H1 (cell line): ENCODE measurements at regions not wholly inside any gene's neighbourhood (a gene's known extent, or its start where the extent isn't known, plus 50 kb on each side); places are given as distances from the start of the nearest gene placed in this dataset.

ENCODE experiments used
- BACH1 ChIP-seq: IDR thresholded peaks from 2 replicates; pipeline ENCODE4 v1.6.1; 2012; ENCODE audit warnings: low read length, improper control_type of control experiment
- BCL11A ChIP-seq, 2 experiments: IDR thresholded peaks; one replicate each; pipeline ENCODE4 v1.6.1; 2011; ENCODE audit warnings: low read depth in 2 of 2, low read length in 2 of 2, mild to moderate bottlenecking in 2 of 2
- CHD2 ChIP-seq: IDR thresholded peaks from 2 replicates; pipeline ENCODE4 v1.6.1; 2012; ENCODE audit warnings: low read length, improper control_type of control experiment
- EP300 ChIP-seq, 2 experiments: IDR thresholded peaks; 1 replicate in 1 of 2; 2 replicates in 1 of 2; pipeline ENCODE4 v1.6.1; 2011 to 2012; ENCODE audit warnings: low read depth in 2 of 2, low read length in 2 of 2, mild to moderate bottlenecking in 2 of 2, borderline replicate concordance in 1 of 2, inconsistent platforms in 1 of 2, moderate library complexity in 1 of 2
- SUZ12 ChIP-seq: fragments of 200-600 bp; sonication (generic); IDR thresholded peaks from 2 replicates; pipeline ENCODE4 v1.6.1; 2012; ENCODE audit warnings: mild to moderate bottlenecking, inconsistent platforms, low read length, moderate library complexity, mixed read lengths
- USF2 ChIP-seq: IDR thresholded peaks from 2 replicates; pipeline ENCODE4 v1.6.1; 2011; ENCODE audit warnings: low read length, improper control_type of control experiment
- YY1 ChIP-seq: IDR thresholded peaks from 2 replicates; pipeline ENCODE4 v1.6.1; 2011; ENCODE audit warnings: low read depth, mild to moderate bottlenecking, low read length

DNA sequence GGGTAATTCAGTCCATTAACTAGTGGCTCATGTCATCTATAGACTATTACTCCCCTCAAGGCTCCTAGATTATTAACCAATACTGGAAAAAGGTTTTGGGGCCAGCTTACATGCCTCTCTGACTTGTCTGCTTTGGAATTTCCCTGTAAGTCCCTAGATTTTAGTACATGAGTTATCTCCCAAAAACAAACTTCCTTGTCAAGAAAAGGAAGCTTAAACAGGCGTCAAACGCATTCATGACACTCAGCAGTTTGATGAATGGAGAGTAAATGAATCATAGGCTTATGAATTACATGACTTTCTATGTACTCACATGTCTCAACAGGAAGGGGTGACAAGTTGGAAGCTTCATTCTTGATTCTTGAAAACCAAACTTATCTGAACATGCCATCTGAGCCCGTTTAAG is 70.8 kb downstream of the BLID start (continued):
- TF ChIP-seq USF2 (no peak), EP300 (IDR thresholded peaks at IDR 0.05; ENCODE audit: borderline replicate concordance in 1 of 2, low read depth in 2 of 2, low read length in 2 of 2) (no peak), SUZ12 (no peak), BCL11A (IDR thresholded peaks at IDR 0.05; ENCODE audit: low read depth in 2 of 2, low read length in 2 of 2) (no peak), CHD2 (no peak), BACH1 (no peak), YY1 (no peak)
